ENCODE measurements at regions not wholly inside any gene's neighbourhood (a gene's known extent, or its start where the extent isn't known, plus 50 kb on each side); places are given as distances from the start of the nearest gene placed in this dataset.

DNA sequence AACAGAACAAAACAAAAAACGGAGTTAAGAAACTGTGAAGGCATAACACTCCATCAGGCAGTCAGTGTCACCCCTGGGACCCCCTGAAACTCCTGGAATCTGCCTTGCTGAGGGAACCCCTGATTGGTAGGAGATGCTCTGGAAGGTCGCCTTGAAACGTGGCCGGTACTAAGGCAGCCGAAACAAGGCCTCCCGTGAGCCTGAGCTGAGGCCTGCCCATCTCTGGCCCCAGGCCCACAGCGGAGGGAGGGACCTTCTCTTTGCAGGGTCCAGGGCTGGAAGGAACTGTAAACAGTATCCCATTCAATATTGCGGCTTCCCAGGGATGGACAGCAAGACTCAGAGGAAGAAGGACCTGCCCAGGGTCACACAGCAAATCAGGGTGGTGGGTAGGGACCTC, 155.7 kb downstream of the INHBB start:
- TF ChIP-seq, protein P1, sequence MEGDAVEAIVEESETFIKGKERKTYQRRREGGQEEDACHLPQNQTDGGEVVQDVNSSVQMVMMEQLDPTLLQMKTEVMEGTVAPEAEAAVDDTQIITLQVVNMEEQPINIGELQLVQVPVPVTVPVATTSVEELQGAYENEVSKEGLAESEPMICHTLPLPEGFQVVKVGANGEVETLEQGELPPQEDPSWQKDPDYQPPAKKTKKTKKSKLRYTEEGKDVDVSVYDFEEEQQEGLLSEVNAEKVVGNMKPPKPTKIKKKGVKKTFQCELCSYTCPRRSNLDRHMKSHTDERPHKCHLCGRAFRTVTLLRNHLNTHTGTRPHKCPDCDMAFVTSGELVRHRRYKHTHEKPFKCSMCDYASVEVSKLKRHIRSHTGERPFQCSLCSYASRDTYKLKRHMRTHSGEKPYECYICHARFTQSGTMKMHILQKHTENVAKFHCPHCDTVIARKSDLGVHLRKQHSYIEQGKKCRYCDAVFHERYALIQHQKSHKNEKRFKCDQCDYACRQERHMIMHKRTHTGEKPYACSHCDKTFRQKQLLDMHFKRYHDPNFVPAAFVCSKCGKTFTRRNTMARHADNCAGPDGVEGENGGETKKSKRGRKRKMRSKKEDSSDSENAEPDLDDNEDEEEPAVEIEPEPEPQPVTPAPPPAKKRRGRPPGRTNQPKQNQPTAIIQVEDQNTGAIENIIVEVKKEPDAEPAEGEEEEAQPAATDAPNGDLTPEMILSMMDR (IDR thresholded peaks at IDR 0.05) = no peak
- TF ChIP-seq POLR2A (IDR thresholded peaks at IDR 0.05) = no peak

Data from vagina (tissue), 2 donors.